GM12878 (cell line): ENCODE measurements at regions not wholly inside any gene's neighbourhood (a gene's known extent, or its start where the extent isn't known, plus 50 kb on each side); places are given as distances from the start of the nearest gene placed in this dataset.

Source experiments
- ATAC-seq: fragments of 200-7000 bp; cut with Tn5 transposase; 3 replicates; pipeline ENCODE4 v1.9.1; 2020; ENCODE audit warnings: mild to moderate bottlenecking, moderate library complexity
- BruUV-seq: library from RNA; stranded (reverse); fragments of 400-500 nt; replicated peaks from 2 replicates; lab custom pipeline; 2021; lab: Mats Ljungman, UMichigan
- CTCF ChIA-PET: fragments of 300-600 bp; sonication (Branson Sonifier 250); formaldehyde crosslinking; extraction: SDS; loops from one replicate; lab custom pipeline; 2021; ENCODE audit warnings: inconsistent platforms; lab: Yijun Ruan, JAX
- POLR2A ChIA-PET: fragments of 350-600 bp; formaldehyde crosslinking; extraction: SDS; loops from one replicate; lab custom pipeline; 2021; ENCODE audit warnings: inconsistent platforms; lab: Charles Lee
- RAD21 ChIA-PET: fragments of 300-600 bp; sonication (Branson Sonifier 250); formaldehyde crosslinking; loops from one replicate; lab custom pipeline; 2023; ENCODE audit warnings: antibody characterized with exemption; ENCODE audit not compliant: unreplicated experiment; lab: Charles Lee
- SMC1A ChIA-PET: fragments of 300-600 bp; sonication (Branson Sonifier 250); formaldehyde crosslinking; loops from one replicate; lab custom pipeline; 2023; ENCODE audit not compliant: unreplicated experiment, uncharacterized antibody; lab: Charles Lee
- DNase-seq: peaks from one replicate; pipeline ENCODE4 v3.0.0-alpha.2; 2011; ENCODE audit warnings: low read depth, low spot score
- FAIRE-seq: peaks from 3 replicates; lab custom pipeline; 2011; peaks lifted over from hg19 to GRCh38; lab: Jason Lieb, UNC
- H2AFZ ChIP-seq: 2 replicates; pipeline ENCODE4 v1.6.0; 2011; ENCODE audit warnings: low read depth, low read length, control low read depth; ENCODE audit not compliant: control insufficient read depth
- H3K27ac ChIP-seq: 2 replicates; pipeline ENCODE4 v1.5.1; 2011; ENCODE audit warnings: control low read depth; ENCODE audit not compliant: control insufficient read depth, insufficient read depth
- H3K27me3 ChIP-seq, 2 experiments: replicated peaks in 1 of 2; 2 replicates each; pipeline versions ENCODE4 v1.6.0 to v1.6.1; 2011; ENCODE audit warnings: low read length in 1 of 2; ENCODE audit not compliant: control insufficient read depth in 2 of 2, insufficient read depth in 2 of 2
- H3K36me3 ChIP-seq, 2 experiments: 2 replicates each; pipeline ENCODE4 v1.5.1; 2011; ENCODE audit warnings: low read length in 1 of 2; ENCODE audit not compliant: control insufficient read depth in 2 of 2, insufficient read depth in 2 of 2
- H3K4me1 ChIP-seq: 2 replicates; pipeline ENCODE4 v1.6.1; 2011; ENCODE audit warnings: mild to moderate bottlenecking, low read length, moderate library complexity, mixed read lengths; ENCODE audit not compliant: control insufficient read depth, insufficient read depth
- H3K4me2 ChIP-seq: 2 replicates; pipeline ENCODE4 v1.6.0; 2011; ENCODE audit warnings: control low read depth; ENCODE audit not compliant: control insufficient read depth, insufficient read depth
- H3K4me3 ChIP-seq: fragments of 200-600 bp; sonication (generic); 2 replicates; pipeline ENCODE4 v1.5.1; 2016
- H3K79me2 ChIP-seq: 2 replicates; pipeline ENCODE4 v1.6.0; 2011; ENCODE audit warnings: low read length; ENCODE audit not compliant: control insufficient read depth, insufficient read depth
- H3K9ac ChIP-seq: 2 replicates; pipeline ENCODE4 v1.8.0; 2011; ENCODE audit warnings: low read length, control low read depth, mixed read lengths; ENCODE audit not compliant: control insufficient read depth, insufficient read depth
- H3K9me3 ChIP-seq: replicated peaks from 3 replicates; pipeline ENCODE4 v1.5.1; 2011; ENCODE audit warnings: mild to moderate bottlenecking, low read length; ENCODE audit not compliant: control insufficient read depth, insufficient read depth
- H4K20me1 ChIP-seq: 2 replicates; pipeline ENCODE4 v1.6.0; 2011; ENCODE audit not compliant: control insufficient read depth, insufficient read depth
- ELK1 ChIP-seq: IDR thresholded peaks from 2 replicates; pipeline ENCODE4 v1.6.1; 2012; ENCODE audit warnings: low read depth, low read length, improper control_type of control experiment
- GABPA ChIP-seq: IDR thresholded peaks from 2 replicates; pipeline ENCODE4 v1.6.1; 2014; ENCODE audit warnings: antibody characterized with exemption, low read depth, mild to moderate bottlenecking, inconsistent platforms
- IRF4 ChIP-seq: IDR thresholded peaks from 2 replicates; pipeline ENCODE4 v1.6.1; 2011; ENCODE audit warnings: low read depth, low read length
- MYC ChIP-seq: IDR thresholded peaks from 2 replicates; pipeline ENCODE4 v1.6.1; 2011; ENCODE audit warnings: mild to moderate bottlenecking, low read length, moderate library complexity, inconsistent platforms; ENCODE audit not compliant: insufficient read depth, insufficient replicate concordance, insufficient read length, severe bottlenecking
- RUNX3 ChIP-seq: IDR thresholded peaks from 2 replicates; pipeline ENCODE4 v1.6.1; 2012; ENCODE audit warnings: low read length, inconsistent platforms
- ZBED1 ChIP-seq: IDR thresholded peaks from 2 replicates; pipeline ENCODE4 v1.6.1; 2016; ENCODE audit warnings: borderline replicate concordance
- ZNF207 ChIP-seq: fragments of 450-650 bp; IDR thresholded peaks from 2 replicates; pipeline ENCODE4 v1.6.1; 2014; ENCODE audit warnings: antibody characterized with exemption, mild to moderate bottlenecking, borderline replicate concordance
- WGBS: methylation state at CpG from one replicate; pipeline ENCODE4 v1.1.6; 2016; ENCODE audit warnings: low lambda C conversion rate; ENCODE audit not compliant: insufficient replicate concordance, insufficient coverage; ENCODE audit errors: missing lambda C conversion rate; 5-methylcytosine and 5-hydroxymethylcytosine counted together
- in situ Hi-C: fragments of 300-500 bp; cut with MboI; formaldehyde crosslinking; loops from 9 replicates; pipeline ENCODE4 v1.14.3; 2018; ENCODE audit warnings: mixed read lengths
- intact Hi-C: fragments of 100-400 bp; cut with micrococcal nuclease; formaldehyde crosslinking; loops from one replicate; pipeline ENCODE4 v1.14.2; 2022; ENCODE audit not compliant: unreplicated experiment

DNA sequence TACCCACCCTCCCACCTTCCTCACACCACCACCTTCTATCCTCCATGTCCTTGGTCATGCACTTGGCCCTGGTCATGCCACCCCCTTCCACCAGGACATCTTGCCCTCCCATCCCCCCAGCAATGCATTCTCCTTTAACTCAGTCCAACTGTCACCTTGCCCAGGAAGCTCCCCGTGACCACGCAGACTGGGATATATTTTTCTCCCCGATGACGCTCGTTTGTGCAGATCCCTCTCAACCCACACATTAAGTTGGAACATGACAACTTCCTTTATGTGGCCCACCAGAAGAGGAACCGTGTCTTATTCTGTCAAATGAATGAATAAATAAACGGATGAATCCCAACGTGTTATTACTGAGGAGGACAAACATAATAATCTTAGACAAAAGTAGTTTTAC lies 82.8 kb upstream of the TAS2R1 start:
- Histone ChIP-seq H3K4me2 (no peak overlapping the region), H2AFZ (no peak overlapping the region), H3K27ac (no peak overlapping the region), H4K20me1 (no peaks in the 10 kb centered on the region), H3K36me3 (no peaks in the 10 kb centered on the region), H3K4me1 (no peaks in the 10 kb centered on the region; the same call in 1 of the 2 replicates), H3K4me3 (no peak overlapping the region), H3K27me3 (no peaks in the 10 kb centered on the region), H3K9me3 (no peaks in the 10 kb centered on the region), H3K79me2 (no peaks in the 10 kb centered on the region), H3K9ac (no peak overlapping the region)
- ChIA-PET CTCF (no interaction called here), POLR2A (no interaction called here), SMC1A (no interaction called here), RAD21 (no interaction called here)
- no peak for FAIRE-seq
- intact Hi-C loops (no loop called here), in situ Hi-C loops (no loop called here)
- DNase-seq: no peak
- no peak for ATAC-seq
- WGBS: 45% methylated on average over 8 of the region's 8 CpGs
- no TSS peak for BruUV-seq
- TF ChIP-seq MYC: no peak
- TF ChIP-seq IRF4: no peak
- TF ChIP-seq RUNX3: no peak
- TF ChIP-seq ELK1: no peak
- TF ChIP-seq ZNF207: no peak
- TF ChIP-seq ZBED1: no peak
- TF ChIP-seq, all 136 proteins: peak for 0

GRCh38 chr5:9712506-9712905 lies 82.4 kb upstream of the TAS2R1 start:
- Histone ChIP-seq H3K79me2 (no peaks in the 10 kb centered on the region), H3K4me2 (no peak overlapping the region), H3K27me3 (no peaks in the 10 kb centered on the region), H3K36me3 (no peaks in the 10 kb centered on the region), H3K4me1 (no peaks in the 10 kb centered on the region; the same call in 1 of the 2 replicates), H4K20me1 (no peaks in the 10 kb centered on the region), H2AFZ (no peak overlapping the region), H3K4me3 (no peak overlapping the region), H3K9me3 (no peaks in the 10 kb centered on the region), H3K27ac (no peak overlapping the region), H3K9ac (no peak overlapping the region)
- no peak for TF ChIP-seq GABPA
- CTCF ChIA-PET: no interaction called here
- intact Hi-C loops: no loop called here
- ATAC-seq (no peak), DNase-seq (no peak), FAIRE-seq (no peak)
- in situ Hi-C loops: no loop called here
- 11% methylated on average over 4 of the region's 4 CpGs for WGBS
- SMC1A ChIA-PET: no interaction called here
- RAD21 ChIA-PET: no interaction called here
- no TSS peak for BruUV-seq
- POLR2A ChIA-PET: no interaction called here
